WTC11 (cell line): ENCODE measurements at regions not wholly inside any gene's neighbourhood (a gene's known extent, or its start where the extent isn't known, plus 50 kb on each side); places are given as distances from the start of the nearest gene placed in this dataset.

Experiments
- CTCF ChIP-seq: fragments of 200-600 bp; IDR thresholded peaks from 2 replicates; pipeline ENCODE4 v1.8.0; 2022; ENCODE audit warnings: antibody characterized with exemption
- IRF1 ChIP-seq: sonication (generic); formaldehyde crosslinking; IDR thresholded peaks from 2 replicates; pipeline ENCODE4 v1.8.0; 2023; ENCODE audit warnings: missing genetic modification reagents
- JUN ChIP-seq: sonication (generic); formaldehyde crosslinking; IDR thresholded peaks from 2 replicates; pipeline ENCODE4 v1.8.0; 2023; ENCODE audit warnings: mild to moderate bottlenecking, missing genetic modification reagents
- KAT7 ChIP-seq: sonication (generic); formaldehyde crosslinking; IDR thresholded peaks from 2 replicates; pipeline ENCODE4 v1.8.1; 2023; ENCODE audit warnings: missing genetic modification reagents, mild to moderate bottlenecking, borderline replicate concordance
- NFE2L1 ChIP-seq: sonication (generic); formaldehyde crosslinking; IDR thresholded peaks from 2 replicates; pipeline ENCODE4 v1.8.1; 2023; ENCODE audit warnings: missing genetic modification reagents
- NR2C2 ChIP-seq: sonication (generic); formaldehyde crosslinking; IDR thresholded peaks from 2 replicates; pipeline ENCODE4 v1.8.0; 2022; ENCODE audit warnings: mild to moderate bottlenecking, missing genetic modification reagents
- TEAD1 ChIP-seq: sonication (generic); formaldehyde crosslinking; IDR thresholded peaks from 2 replicates; pipeline ENCODE4 v1.8.0; 2022; ENCODE audit warnings: mild to moderate bottlenecking, missing genetic modification reagents
- TEAD4 ChIP-seq: sonication (generic); formaldehyde crosslinking; IDR thresholded peaks from 2 replicates; pipeline ENCODE4 v1.8.0; 2022; ENCODE audit warnings: mild to moderate bottlenecking, missing genetic modification reagents
- ZNF281 ChIP-seq: sonication (generic); formaldehyde crosslinking; IDR thresholded peaks from 2 replicates; pipeline ENCODE4 v1.8.0; 2023; ENCODE audit warnings: mild to moderate bottlenecking, missing genetic modification reagents
- TF ChIP-seq, protein P1 (sequence below): sonication (generic); formaldehyde crosslinking; IDR thresholded peaks from 2 replicates; pipeline ENCODE4 v1.8.1; 2022; ENCODE audit warnings: mild to moderate bottlenecking, missing genetic modification reagents, moderate library complexity, borderline replicate concordance

- TF ChIP-seq KAT7 (CRISPR knock-in tag) (no peak), IRF1 (CRISPR knock-in tag) (no peak), NR2C2 (CRISPR knock-in tag) (no peak), ZNF281 (no peak), NFE2L1 (CRISPR knock-in tag) (no peak), TEAD4 (CRISPR knock-in tag) (no peak), TEAD1 (CRISPR knock-in tag) (no peak), CTCF (no peak), JUN (CRISPR knock-in tag) (no peak)
- TF ChIP-seq, protein P1, sequence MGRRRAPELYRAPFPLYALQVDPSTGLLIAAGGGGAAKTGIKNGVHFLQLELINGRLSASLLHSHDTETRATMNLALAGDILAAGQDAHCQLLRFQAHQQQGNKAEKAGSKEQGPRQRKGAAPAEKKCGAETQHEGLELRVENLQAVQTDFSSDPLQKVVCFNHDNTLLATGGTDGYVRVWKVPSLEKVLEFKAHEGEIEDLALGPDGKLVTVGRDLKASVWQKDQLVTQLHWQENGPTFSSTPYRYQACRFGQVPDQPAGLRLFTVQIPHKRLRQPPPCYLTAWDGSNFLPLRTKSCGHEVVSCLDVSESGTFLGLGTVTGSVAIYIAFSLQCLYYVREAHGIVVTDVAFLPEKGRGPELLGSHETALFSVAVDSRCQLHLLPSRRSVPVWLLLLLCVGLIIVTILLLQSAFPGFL (CRISPR knock-in tag) = no peak
These were observed 169.4 kb downstream of the RTP5 start for GRCh38 chr2:242038928-242039341.
